HEK293 (cell line): ENCODE measurements at regions not wholly inside any gene's neighbourhood (a gene's known extent, or its start where the extent isn't known, plus 50 kb on each side); places are given as distances from the start of the nearest gene placed in this dataset.

Experiments used
- CTCF ChIA-PET: fragments of 350-600 bp; formaldehyde crosslinking; extraction: SDS; loops from one replicate; lab custom pipeline; 2021; ENCODE audit warnings: antibody characterized with exemption; lab: Yijun Ruan, JAX
- POLR2A ChIA-PET: fragments of 300-600 bp; formaldehyde crosslinking; extraction: SDS; loops from one replicate; lab custom pipeline; 2020; ENCODE audit warnings: antibody characterized with exemption, inconsistent platforms; lab: Yijun Ruan, JAX
- H3K27ac ChIP-seq: fragments of 200-500 bp; sonication (Bioruptor generic); 2 replicates; pipeline ENCODE4 v1.5.1; 2014; ENCODE audit warnings: low read depth, low read length, control low read depth, inconsistent platforms; ENCODE audit errors: extremely low read depth
- H3K36me3 ChIP-seq, 2 experiments: fragments of 200-500 bp in 1 of 2; sonication (Bioruptor generic) in 1 of 2; 1 replicate in 1 of 2; 2 replicates in 1 of 2; pipeline ENCODE4 v1.5.1; 2014 to 2017; ENCODE audit warnings: inconsistent platforms in 2 of 2, low read length in 2 of 2; ENCODE audit not compliant: control insufficient read depth in 2 of 2, insufficient read depth in 1 of 2
- H3K4me1 ChIP-seq: fragments of 200-500 bp; sonication (Bioruptor generic); 2 replicates; pipeline ENCODE4 v1.5.1; 2014; ENCODE audit warnings: mild to moderate bottlenecking, low read length, inconsistent platforms; ENCODE audit not compliant: control insufficient read depth, insufficient read depth
- H3K4me3 ChIP-seq: 2 replicates; pipeline ENCODE4 v1.5.1; 2011; ENCODE audit warnings: low read depth, mild to moderate bottlenecking, control low read depth, low read length, moderate library complexity
- H3K9me3 ChIP-seq: fragments of 200-500 bp; sonication (Bioruptor generic); 2 replicates; pipeline ENCODE4 v1.5.1; 2014; ENCODE audit warnings: low read depth, low read length, inconsistent platforms; ENCODE audit not compliant: control insufficient read depth, insufficient read depth
- GLIS2 ChIP-seq: fragments of 450-650 bp; formaldehyde crosslinking; IDR thresholded peaks from 2 replicates; pipeline ENCODE4 v1.5.1; 2016; ENCODE audit warnings: missing biosample characterization, missing genetic modification characterization
- KLF8 ChIP-seq: fragments of 450-650 bp; formaldehyde crosslinking; IDR thresholded peaks from 2 replicates; pipeline ENCODE4 v1.5.1; 2016; ENCODE audit warnings: missing biosample characterization, missing genetic modification characterization
- PRDM1 ChIP-seq: fragments of 450-650 bp; formaldehyde crosslinking; IDR thresholded peaks from 2 replicates; pipeline ENCODE4; 2016; ENCODE audit warnings: missing biosample characterization, missing genetic modification characterization
- ZBTB17 ChIP-seq: fragments of 450-650 bp; formaldehyde crosslinking; IDR thresholded peaks from 2 replicates; pipeline ENCODE4 v1.5.1; 2016; ENCODE audit warnings: missing biosample characterization, missing genetic modification characterization
- ZIC2 ChIP-seq: fragments of 450-650 bp; formaldehyde crosslinking; IDR thresholded peaks from 2 replicates; pipeline ENCODE4 v1.5.1; 2016; ENCODE audit warnings: missing biosample characterization, missing genetic modification characterization
- ZNF175 ChIP-seq: fragments of 450-650 bp; formaldehyde crosslinking; IDR thresholded peaks from 2 replicates; pipeline ENCODE4 v1.5.1; 2016; ENCODE audit warnings: missing biosample characterization, missing genetic modification characterization
- ZNF18 ChIP-seq: fragments of 450-650 bp; formaldehyde crosslinking; IDR thresholded peaks from 2 replicates; pipeline ENCODE4 v1.5.1; 2016; ENCODE audit warnings: missing biosample characterization, missing genetic modification characterization
- ZNF184 ChIP-seq: fragments of 450-650 bp; IDR thresholded peaks from 2 replicates; pipeline ENCODE4 v1.5.1; 2018; ENCODE audit warnings: missing biosample characterization, mild to moderate bottlenecking, missing genetic modification characterization
- ZNF211 ChIP-seq: fragments of 450-650 bp; formaldehyde crosslinking; IDR thresholded peaks from 2 replicates; pipeline ENCODE4 v1.5.1; 2016; ENCODE audit warnings: low read depth, missing biosample characterization, missing genetic modification characterization
- ZNF214 ChIP-seq: fragments of 450-650 bp; formaldehyde crosslinking; IDR thresholded peaks from 2 replicates; pipeline ENCODE4 v1.5.1; 2017; ENCODE audit warnings: missing biosample characterization, mild to moderate bottlenecking, missing genetic modification characterization, borderline replicate concordance
- ZNF223 ChIP-seq: fragments of 450-650 bp; formaldehyde crosslinking; IDR thresholded peaks from 2 replicates; pipeline ENCODE4 v1.5.1; 2016; ENCODE audit warnings: missing biosample characterization, missing genetic modification characterization
- ZNF248 ChIP-seq: fragments of 450-650 bp; formaldehyde crosslinking; IDR thresholded peaks from 2 replicates; pipeline ENCODE4 v1.5.1; 2017; ENCODE audit warnings: missing biosample characterization, missing genetic modification characterization
- ZNF266 ChIP-seq: fragments of 450-650 bp; formaldehyde crosslinking; IDR thresholded peaks from 2 replicates; pipeline ENCODE4 v1.5.1; 2016; ENCODE audit warnings: missing biosample characterization, missing genetic modification characterization, low read depth
- ZNF37A ChIP-seq: fragments of 450-650 bp; IDR thresholded peaks from 2 replicates; pipeline ENCODE4 v1.5.1; 2018; ENCODE audit warnings: missing biosample characterization, missing genetic modification characterization
- ZNF398 ChIP-seq: fragments of 450-650 bp; formaldehyde crosslinking; IDR thresholded peaks from 2 replicates; pipeline ENCODE4 v1.5.1; 2017; ENCODE audit warnings: missing biosample characterization, missing genetic modification characterization
- ZNF560 ChIP-seq: fragments of 450-650 bp; formaldehyde crosslinking; IDR thresholded peaks from 2 replicates; pipeline ENCODE4 v1.5.1; 2017; ENCODE audit warnings: missing biosample characterization, missing genetic modification characterization, borderline replicate concordance
- ZNF580 ChIP-seq: fragments of 450-650 bp; formaldehyde crosslinking; IDR thresholded peaks from 2 replicates; pipeline ENCODE4 v1.5.1; 2016; ENCODE audit warnings: missing biosample characterization, missing genetic modification characterization
- ZNF623 ChIP-seq: fragments of 450-650 bp; formaldehyde crosslinking; IDR thresholded peaks from 2 replicates; pipeline ENCODE4 v1.5.1; 2016; ENCODE audit warnings: missing biosample characterization, missing genetic modification characterization
- ZNF670 ChIP-seq: fragments of 450-650 bp; formaldehyde crosslinking; IDR thresholded peaks from 2 replicates; pipeline ENCODE4 v1.5.1; 2016; ENCODE audit warnings: missing biosample characterization, missing genetic modification characterization, low read depth
- ZNF677 ChIP-seq: fragments of 450-650 bp; IDR thresholded peaks from 2 replicates; pipeline ENCODE4 v1.5.0; 2018; ENCODE audit warnings: missing biosample characterization, mild to moderate bottlenecking, missing genetic modification characterization, moderate library complexity
- ZNF692 ChIP-seq: fragments of 450-650 bp; formaldehyde crosslinking; IDR thresholded peaks from 2 replicates; pipeline ENCODE4 v1.5.1; 2016; ENCODE audit warnings: missing biosample characterization, missing genetic modification characterization
- ZNF76 ChIP-seq: fragments of 450-650 bp; formaldehyde crosslinking; IDR thresholded peaks from 2 replicates; pipeline ENCODE4; 2016; ENCODE audit warnings: low read depth, missing biosample characterization, missing genetic modification characterization, borderline replicate concordance
- ZSCAN18 ChIP-seq: fragments of 450-650 bp; formaldehyde crosslinking; IDR thresholded peaks from 2 replicates; pipeline ENCODE4 v1.5.1; 2016; ENCODE audit warnings: missing biosample characterization, missing genetic modification characterization

- no peak overlapping the region for H3K4me3 ChIP-seq
- H3K4me1 ChIP-seq = no peaks in the 10 kb centered on the region
- TF ChIP-seq ZBTB17 (no peak), ZNF223 (tag by site-specific recombination) (no peak), ZNF175 (no peak), ZNF211 (tag by site-specific recombination) (no peak)
- H3K9me3 ChIP-seq = no peaks in the 10 kb centered on the region
- ChIA-PET POLR2A (no interaction called here), CTCF (no interaction called here)
- no peaks in the 10 kb centered on the region for H3K36me3 ChIP-seq
- H3K27ac ChIP-seq = no peak overlapping the region
Observed at GRCh38 chr7:47215640-47216039, 366.3 kb downstream of the TNS3 start.

GRCh38 chr7:47215049-47215448 lies 366.9 kb downstream of the TNS3 start:
- Histone ChIP-seq H3K4me3 (no peak overlapping the region), H3K9me3 (no peaks in the 10 kb centered on the region), H3K4me1 (no peaks in the 10 kb centered on the region), H3K27ac (no peak overlapping the region), H3K36me3 (no peaks in the 10 kb centered on the region)
- CTCF ChIA-PET = no interaction called here
- no peak for TF ChIP-seq ZNF677 (tag by site-specific recombination)
- no peak for TF ChIP-seq KLF8 (tag by site-specific recombination)
- TF ChIP-seq ZNF560 (tag by site-specific recombination) = no peak
- no peak for TF ChIP-seq ZNF692 (tag by site-specific recombination)
- no peak for TF ChIP-seq ZNF37A (tag by site-specific recombination)
- POLR2A ChIA-PET = no interaction called here

- POLR2A ChIA-PET = no interaction called here
- no peaks in the 10 kb centered on the region for H3K9me3 ChIP-seq
- no peaks in the 10 kb centered on the region for H3K36me3 ChIP-seq
- TF ChIP-seq ZNF623 (tag by site-specific recombination) = no peak
- TF ChIP-seq ZNF670 (tag by site-specific recombination) = no peak
- TF ChIP-seq ZNF214 (tag by site-specific recombination) = no peak
- no peak for TF ChIP-seq ZSCAN18 (tag by site-specific recombination)
- no peak for TF ChIP-seq ZNF223 (tag by site-specific recombination)
- TF ChIP-seq GLIS2 (tag by site-specific recombination) = no peak
- no peak for TF ChIP-seq ZNF398 (tag by site-specific recombination)
- TF ChIP-seq ZNF560 (tag by site-specific recombination) = no peak
- no peak for TF ChIP-seq PRDM1 (tag by site-specific recombination)
- TF ChIP-seq ZNF248 (tag by site-specific recombination) = no peak
- TF ChIP-seq ZNF266 (tag by site-specific recombination) = no peak
- TF ChIP-seq ZNF18 (tag by site-specific recombination) = no peak
- no peak for TF ChIP-seq ZIC2 (tag by site-specific recombination)
- no peak for TF ChIP-seq ZNF580
- TF ChIP-seq ZNF184 (tag by site-specific recombination) = no peak
- TF ChIP-seq ZNF76 (tag by site-specific recombination) = no peak
- no peak overlapping the region for H3K4me3 ChIP-seq
- H3K4me1 ChIP-seq = no peaks in the 10 kb centered on the region
- CTCF ChIA-PET = no interaction called here
- no peak overlapping the region for H3K27ac ChIP-seq
Observed at GRCh38 chr7:47213276-47213675, 368.6 kb downstream of the TNS3 start.
